Right lobe of liver (tissue), 4 donors: ENCODE measurements at regions not wholly inside any gene's neighbourhood (a gene's known extent, or its start where the extent isn't known, plus 50 kb on each side); places are given as distances from the start of the nearest gene placed in this dataset.
"Not testable (repeated sequence)": the region's sequence is repeated elsewhere in the genome, so short reads cannot be mapped to it uniquely, and the experiment has no call there.

Experiments used
- CTCF ChIP-seq, 4 donors: fragments of 200-600 bp in 3 of 4; fragments of 450-650 bp in 1 of 4; IDR thresholded peaks; one replicate each; pipeline versions ENCODE4 v1.5.1 to v1.8.0; 2016 to 2022; ENCODE audit warnings: antibody characterized with exemption in 4 of 4, mild to moderate bottlenecking in 2 of 4
- POLR2A ChIP-seq: fragments of 450-650 bp; IDR thresholded peaks from one replicate; pipeline ENCODE4 v1.6.1; 2017; ENCODE audit warnings: antibody characterized with exemption, mild to moderate bottlenecking
- donor health status: DM: no; HTN: no; CAD: no.
- donor health status: DM: no; HTN: no; CAD: no.
- donor health status: DM: no; HTN: yes; CAD: no.

GRCh38 chr22:49336483-49336882, 491.2 kb downstream of the BRD1 start:
- TF ChIP-seq CTCF (IDR thresholded peaks at IDR 0.05); POLR2A: not testable (repeated sequence)
